NOMO-1 (cell line): ENCODE measurements at regions not wholly inside any gene's neighbourhood (a gene's known extent, or its start where the extent isn't known, plus 50 kb on each side); places are given as distances from the start of the nearest gene placed in this dataset.
"Not testable (repeated sequence)": the region's sequence is repeated elsewhere in the genome, so short reads cannot be mapped to it uniquely, and the experiment has no call there.

ENCODE experiments used
- DNase-seq, 2 experiments: peaks; one replicate each; lab custom pipeline; 2025; ENCODE audit not compliant: unreplicated experiment in 2 of 2; lab: John Stamatoyannopoulos, UW

DNA sequence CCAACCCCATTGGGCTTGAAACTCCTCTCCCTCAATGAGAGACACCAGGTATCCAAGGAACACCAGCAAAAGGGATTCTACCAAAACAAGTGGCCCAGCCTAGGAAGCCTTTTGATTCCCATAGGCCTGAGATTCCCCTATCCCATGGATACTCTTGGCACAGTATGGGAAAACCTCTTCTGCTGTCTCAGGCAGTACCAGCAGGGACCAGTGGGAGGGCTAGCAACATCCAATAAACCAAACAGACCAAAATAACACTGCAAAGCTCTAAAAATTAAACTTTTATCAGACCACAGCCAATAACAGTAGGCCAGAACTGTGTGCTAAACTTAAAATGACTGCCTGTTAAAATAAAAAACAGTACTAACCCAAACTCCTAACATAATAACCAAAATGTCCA lies 153.9 kb upstream of the CES5A start:
- DNase-seq = no peak

- DNase-seq = no peak
Measured at GRCh38 chr16:56022818-56023217, 147.6 kb upstream of the CES5A start.

- no peak for DNase-seq
Measured at GRCh38 chr16:56019274-56019673, 144.1 kb upstream of the CES5A start.

GRCh38 chr16:56013962-56014552 lies 138.9 kb upstream of the CES5A start:
- DNase-seq = peak; percentile 1 to 20

DNA sequence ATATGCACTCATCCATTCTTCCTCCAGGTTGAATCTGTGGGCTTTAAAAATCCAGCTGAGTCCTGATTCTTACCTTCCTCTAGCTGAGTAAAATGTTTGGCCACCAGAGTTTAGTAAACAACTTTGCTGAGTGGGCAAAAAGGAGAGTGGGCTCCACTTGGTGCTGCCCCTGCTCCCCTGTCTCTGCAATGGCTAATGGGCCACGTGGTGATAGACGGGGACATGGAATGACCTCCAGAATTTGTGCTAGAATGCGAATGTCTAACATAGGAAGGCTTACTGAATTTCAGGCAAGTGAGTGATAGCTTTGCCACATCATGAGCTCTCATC lies 137.3 kb upstream of the CES5A start:
- DNase-seq = no peak

DNA sequence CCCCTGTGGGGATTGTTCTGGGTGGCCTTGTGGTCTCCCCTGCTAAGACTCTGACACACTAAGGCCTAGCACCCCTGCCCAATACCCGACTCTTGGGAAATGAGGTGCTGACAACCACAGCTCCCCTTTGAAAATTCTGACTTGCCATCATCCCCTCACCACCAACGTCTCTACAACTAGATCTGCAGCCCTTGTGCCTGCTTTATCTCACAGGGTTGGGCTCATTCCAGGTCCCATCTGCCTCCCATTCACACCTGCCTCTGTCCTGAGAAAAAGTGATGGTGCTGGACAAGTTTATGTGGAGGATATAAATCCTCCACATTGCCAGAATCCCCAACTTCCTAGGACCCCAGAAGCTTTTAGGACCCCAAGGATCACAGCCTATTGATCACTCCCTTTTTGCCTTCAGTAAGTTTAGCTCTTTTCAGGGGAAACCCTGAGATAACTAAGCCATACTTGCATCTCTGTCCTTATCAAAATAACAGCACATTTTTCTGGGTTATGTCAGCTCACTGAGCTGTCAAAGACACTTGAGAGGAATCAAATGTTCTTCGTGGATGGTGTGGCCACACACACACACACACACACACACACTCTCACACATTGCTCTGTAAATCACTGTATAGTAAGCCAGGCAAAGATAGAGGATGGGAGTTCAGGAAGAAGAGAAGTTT lies 136.8 kb upstream of the CES5A start:
- DNase-seq = no peak

- no peak for DNase-seq
Measured at GRCh38 chr16:56005958-56006357, 130.8 kb upstream of the CES5A start.

- no peak for DNase-seq
Measured at GRCh38 chr16:55999683-56000082, 124.5 kb upstream of the CES5A start.

GRCh38 chr16:55993088-55993487 lies 117.9 kb upstream of the CES5A start:
- no peak for DNase-seq

DNA sequence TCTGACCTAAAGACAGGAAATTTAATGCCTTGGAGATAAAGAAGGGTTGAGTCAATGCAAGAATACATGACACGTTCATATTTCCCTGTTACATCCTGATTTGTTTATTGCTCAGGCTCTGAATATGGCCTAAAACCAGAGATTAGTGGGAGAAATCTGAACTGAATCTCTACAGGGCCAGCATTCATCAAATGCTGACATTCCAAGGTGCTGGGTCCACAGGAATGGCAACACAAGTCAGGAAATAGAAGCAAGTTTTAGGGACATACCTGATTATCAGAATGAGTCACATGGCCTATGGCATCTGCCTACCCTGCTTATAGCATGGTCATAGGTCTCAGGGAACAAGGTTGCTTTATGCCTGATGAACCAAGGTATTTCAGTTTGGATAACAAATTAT lies 117.4 kb upstream of the CES5A start:
- DNase-seq = no peak

- DNase-seq = no peak
Measured at GRCh38 chr16:55991843-55992242, 116.7 kb upstream of the CES5A start.

DNA sequence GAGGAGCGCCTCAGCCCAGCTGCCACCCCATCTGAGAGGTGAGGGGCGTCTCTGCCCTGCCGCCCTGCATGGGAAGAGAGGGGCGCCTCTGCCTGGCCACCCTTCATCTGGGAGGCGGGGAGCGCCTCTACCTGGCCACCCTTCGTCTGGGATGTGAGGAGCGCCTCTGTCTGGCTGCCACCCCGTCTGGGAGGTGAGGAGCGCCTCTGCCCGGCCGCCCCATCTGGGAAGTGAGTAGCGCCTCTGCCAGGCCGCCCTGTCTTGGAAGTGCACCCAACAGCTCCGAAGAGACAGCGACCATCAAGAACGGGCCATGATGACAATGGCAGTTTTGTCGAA lies 114.4 kb upstream of the CES5A start:
- DNase-seq = no peak

- DNase-seq = not testable (repeated sequence)
Measured at GRCh38 chr16:55988850-55989568, 113.8 kb upstream of the CES5A start.

DNA sequence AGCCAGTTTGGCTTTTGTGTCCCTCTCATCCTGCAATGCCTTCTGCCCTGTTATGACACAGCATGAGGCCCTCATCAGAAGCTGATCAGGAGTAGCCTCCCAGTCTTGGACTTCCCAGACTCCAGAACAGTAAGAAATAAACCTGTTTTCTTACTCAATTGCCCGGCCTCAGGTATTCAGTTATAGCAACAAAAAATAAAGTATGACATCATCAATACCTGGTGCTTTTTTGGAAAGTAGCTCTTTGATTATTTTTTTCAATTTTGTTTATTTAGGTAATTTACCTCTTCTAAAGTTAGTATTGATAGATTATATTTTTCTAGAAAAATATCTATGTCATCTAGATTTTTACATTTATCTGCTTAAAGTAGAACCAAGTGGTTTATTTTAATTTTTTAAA lies 112.8 kb upstream of the CES5A start:
- no peak for DNase-seq

GRCh38 chr16:55982597-55982996 lies 107.4 kb upstream of the CES5A start:
- no peak for DNase-seq

GRCh38 chr16:55981557-55981956 lies 106.4 kb upstream of the CES5A start:
- DNase-seq = no peak

DNA sequence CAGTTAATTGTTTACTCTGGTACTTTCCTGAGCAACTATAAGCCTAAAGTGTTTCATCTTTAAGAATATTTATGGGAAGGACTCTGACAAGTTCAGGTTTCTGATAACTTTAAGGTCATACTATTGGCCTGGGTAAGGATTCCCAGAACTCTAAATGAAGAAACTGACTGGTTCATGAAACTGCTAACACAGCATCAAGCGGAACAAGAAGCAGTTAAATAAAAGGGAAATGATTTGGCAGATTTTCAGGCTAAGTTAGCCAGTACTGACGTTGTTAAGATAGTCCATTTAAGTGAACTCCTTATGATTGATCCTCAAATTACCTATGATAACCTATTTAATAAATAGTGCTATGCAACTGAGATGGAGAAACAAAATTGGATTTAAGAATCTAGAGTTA lies 101.6 kb upstream of the CES5A start:
- no peak for DNase-seq

DNA sequence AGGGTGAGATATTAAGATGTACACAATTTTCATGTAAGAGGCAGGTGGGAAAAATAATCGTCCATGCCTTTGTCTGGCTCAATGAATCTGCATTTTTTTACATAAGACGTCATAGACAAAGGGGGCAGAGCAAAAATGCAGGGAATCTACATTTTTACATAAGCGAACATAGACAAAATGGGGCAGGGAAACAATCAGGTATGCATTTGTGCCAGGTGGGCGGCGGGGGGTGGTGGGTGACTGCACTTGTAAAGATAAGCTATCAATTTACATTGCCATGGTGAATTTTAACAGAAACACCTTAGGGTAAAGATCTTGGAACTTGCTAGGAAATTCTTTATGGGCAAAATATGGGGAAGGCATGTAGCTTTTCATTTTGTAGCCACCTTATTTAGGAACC lies 96.3 kb upstream of the CES5A start:
- DNase-seq = no peak

DNA sequence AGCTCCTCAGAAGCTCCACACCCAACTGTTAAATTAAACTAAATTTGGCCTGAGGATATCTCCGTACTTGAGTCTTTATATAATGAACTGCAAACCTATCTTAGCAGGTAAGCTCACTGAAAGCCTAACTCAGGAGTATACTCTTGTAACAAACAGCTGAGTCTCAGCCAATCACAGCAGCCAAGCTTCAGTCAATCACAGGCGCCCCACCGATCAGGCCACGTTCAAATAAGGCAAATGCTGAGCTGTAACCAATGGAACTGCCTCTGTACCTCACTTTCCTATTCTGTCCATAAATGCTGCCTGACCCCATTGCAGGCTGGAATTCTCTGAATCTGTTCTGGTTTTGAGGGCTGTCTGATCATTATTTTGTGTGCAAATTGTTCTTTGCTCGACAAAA lies 93.0 kb upstream of the CES5A start:
- DNase-seq = no peak

DNA sequence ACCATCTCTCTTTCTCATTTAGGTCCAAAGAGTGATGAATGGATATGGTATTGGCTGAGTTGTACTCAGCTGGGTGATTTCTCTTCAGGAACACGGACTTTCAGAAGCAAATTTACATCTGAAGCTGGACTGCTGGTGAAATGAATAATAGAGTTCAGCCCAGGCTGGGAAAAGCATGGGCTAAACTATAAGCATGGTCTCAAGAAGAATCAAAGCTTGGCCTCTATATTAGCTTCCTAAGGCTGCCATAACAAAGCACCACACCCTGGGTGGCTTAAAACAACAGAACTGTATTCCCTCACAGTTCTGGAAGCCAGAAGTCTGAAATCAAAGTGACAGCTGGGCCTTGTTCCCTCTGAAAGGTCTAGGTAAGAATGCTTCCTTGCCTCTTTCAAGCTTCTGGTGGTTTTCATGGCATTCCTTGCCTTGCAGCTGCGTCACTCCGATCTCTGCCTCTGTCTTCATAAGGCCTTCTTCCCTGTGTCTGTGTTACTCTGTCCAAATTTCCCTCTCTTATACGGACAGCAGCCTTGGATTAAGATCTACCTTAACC lies 89.8 kb upstream of the CES5A start:
- DNase-seq = no peak

DNA sequence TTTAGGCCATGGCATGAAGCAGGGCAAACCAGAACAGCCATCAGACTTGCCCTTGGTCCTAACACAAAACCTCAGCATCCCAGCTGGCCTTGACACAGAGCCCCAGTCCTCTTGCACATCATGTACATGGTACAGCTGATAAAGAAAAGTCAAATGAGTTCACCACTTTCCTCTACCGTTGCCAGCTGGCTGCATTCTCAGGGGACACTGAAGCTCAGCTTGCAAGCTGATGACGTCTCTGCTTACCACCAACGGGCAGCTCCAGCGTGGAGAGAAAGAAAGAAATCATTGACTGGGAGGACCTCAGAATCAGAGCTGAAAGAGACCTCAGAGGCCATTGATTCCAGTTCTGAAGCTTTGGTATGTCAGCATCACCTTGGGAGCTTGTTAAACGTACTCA lies 80.7 kb upstream of the CES5A start:
- DNase-seq = no peak

DNA sequence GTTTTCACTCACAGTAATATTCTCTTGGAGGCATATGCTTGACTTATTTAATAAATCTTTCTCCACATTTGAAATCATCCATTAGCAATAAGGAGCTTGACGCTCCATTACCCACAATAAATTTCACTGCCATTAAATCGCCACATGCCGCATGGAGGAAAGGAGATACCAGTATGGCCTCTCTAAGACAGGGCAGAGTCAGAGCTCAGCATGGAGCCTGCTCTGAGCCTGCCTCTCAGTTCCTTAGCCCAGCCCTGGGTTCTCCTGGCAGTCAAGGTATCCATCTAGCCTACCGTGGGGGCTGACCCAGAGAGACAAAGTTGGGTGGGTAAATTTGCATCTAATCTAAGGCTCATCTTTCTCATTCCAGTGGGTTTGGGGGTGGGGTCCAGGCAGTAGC lies 80.3 kb upstream of the CES5A start:
- no peak for DNase-seq
